Activated CD8-positive, alpha-beta memory T cell treated with anti-CD3 and anti-CD28 coated beads, Interleukin-2, amount 50 U/mL, for 48 hours (primary cell): ENCODE measurements at regions not wholly inside any gene's neighbourhood (a gene's known extent, or its start where the extent isn't known, plus 50 kb on each side); places are given as distances from the start of the nearest gene placed in this dataset.

ENCODE experiments used
- DNase-seq: peaks from one replicate; pipeline ENCODE4 v3.0.0-alpha.2; 2020

- DNase-seq: no peak
Measured at GRCh38 chr1:82707681-82708080, 906.9 kb downstream of the ADGRL2 start.

- DNase-seq: no peak
Measured at GRCh38 chr1:82706741-82707140, 906.0 kb downstream of the ADGRL2 start.

- no peak for DNase-seq
Measured at GRCh38 chr1:82704966-82705365, 904.2 kb downstream of the ADGRL2 start.

- no peak for DNase-seq
Measured at GRCh38 chr1:82704393-82704792, 903.7 kb downstream of the ADGRL2 start.

- no peak for DNase-seq
Measured at GRCh38 chr1:82703951-82704350, 903.2 kb downstream of the ADGRL2 start.

GRCh38 chr1:82700476-82700875 lies 899.7 kb downstream of the ADGRL2 start:
- no peak for DNase-seq

- DNase-seq: no peak
Measured at GRCh38 chr1:82697965-82698364, 897.2 kb downstream of the ADGRL2 start.

- no peak for DNase-seq
Measured at GRCh38 chr1:82695443-82695842, 894.7 kb downstream of the ADGRL2 start.

GRCh38 chr1:82690411-82690810 lies 889.7 kb downstream of the ADGRL2 start:
- no peak for DNase-seq

- no peak for DNase-seq
Measured at GRCh38 chr1:82689217-82689616, 888.5 kb downstream of the ADGRL2 start.

GRCh38 chr1:82686774-82687173 lies 886.0 kb downstream of the ADGRL2 start:
- no peak for DNase-seq

- no peak for DNase-seq
Measured at GRCh38 chr1:82646888-82647287, 846.2 kb downstream of the ADGRL2 start.

- DNase-seq: no peak
Measured at GRCh38 chr1:82646336-82646735, 845.6 kb downstream of the ADGRL2 start.

GRCh38 chr1:82644186-82644915 lies 843.6 kb downstream of the ADGRL2 start:
- DNase-seq: no peak

GRCh38 chr1:82640352-82640751 lies 839.6 kb downstream of the ADGRL2 start:
- no peak for DNase-seq

- DNase-seq: no peak
Measured at GRCh38 chr1:82634266-82634665, 833.5 kb downstream of the ADGRL2 start.

GRCh38 chr1:82632155-82632554 lies 831.4 kb downstream of the ADGRL2 start:
- no peak for DNase-seq

- no peak for DNase-seq
Measured at GRCh38 chr1:82628887-82629286, 828.2 kb downstream of the ADGRL2 start.

GRCh38 chr1:82625537-82625936 lies 824.8 kb downstream of the ADGRL2 start:
- no peak for DNase-seq

GRCh38 chr1:82621076-82621475 lies 820.3 kb downstream of the ADGRL2 start:
- DNase-seq: no peak

GRCh38 chr1:82614090-82614489 lies 813.4 kb downstream of the ADGRL2 start:
- no peak for DNase-seq

GRCh38 chr1:82612986-82613385 lies 812.3 kb downstream of the ADGRL2 start:
- DNase-seq: no peak

GRCh38 chr1:82606546-82606945 lies 805.8 kb downstream of the ADGRL2 start:
- DNase-seq: no peak

GRCh38 chr1:82604524-82604923 lies 803.8 kb downstream of the ADGRL2 start:
- no peak for DNase-seq

- DNase-seq: no peak
Measured at GRCh38 chr1:82600314-82600713, 799.6 kb downstream of the ADGRL2 start.
